GM18505 (cell line): ENCODE measurements at regions not wholly inside any gene's neighbourhood (a gene's known extent, or its start where the extent isn't known, plus 50 kb on each side); places are given as distances from the start of the nearest gene placed in this dataset.

Experiments
- ATAC-seq: cut with Tn5 transposase; IDR thresholded peaks from one replicate; pipeline ENCODE4 v1.9.1; 2021; ENCODE audit not compliant: unreplicated experiment
- POLR2A ChIP-seq: IDR thresholded peaks from 4 replicates; pipeline ENCODE4 v1.6.1; 2011; ENCODE audit warnings: borderline replicate concordance; ENCODE audit not compliant: insufficient read depth, insufficient read length; ENCODE audit errors: extremely low read depth

DNA sequence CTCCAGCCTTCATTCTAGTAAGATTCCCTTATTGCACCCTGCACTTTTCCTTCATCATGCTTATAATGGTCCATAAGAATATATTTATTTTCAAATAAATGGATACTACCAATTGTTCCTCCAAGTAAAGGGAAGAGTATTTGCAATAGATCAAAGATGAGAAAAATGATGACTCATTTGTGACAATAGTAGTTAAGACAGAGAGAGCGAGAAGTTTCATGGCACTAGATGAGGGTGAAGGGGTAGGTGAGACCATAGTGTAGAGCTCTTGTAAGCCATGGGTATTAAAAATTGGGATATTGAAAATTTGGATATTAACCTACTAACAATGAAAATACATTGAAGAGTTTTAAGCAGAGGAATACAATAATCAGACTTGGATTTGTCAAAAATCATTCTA lies 404.6 kb downstream of the EFNA5 start:
- TF ChIP-seq POLR2A = no peak
- ATAC-seq = no peak

- ATAC-seq = no peak
- TF ChIP-seq POLR2A = no peak
These were observed 405.5 kb downstream of the EFNA5 start for GRCh38 chr5:107265193-107265592.

- no peak for TF ChIP-seq POLR2A
- ATAC-seq = peak; percentile 91
These were observed 407.2 kb downstream of the EFNA5 start for GRCh38 chr5:107263387-107264018.

DNA sequence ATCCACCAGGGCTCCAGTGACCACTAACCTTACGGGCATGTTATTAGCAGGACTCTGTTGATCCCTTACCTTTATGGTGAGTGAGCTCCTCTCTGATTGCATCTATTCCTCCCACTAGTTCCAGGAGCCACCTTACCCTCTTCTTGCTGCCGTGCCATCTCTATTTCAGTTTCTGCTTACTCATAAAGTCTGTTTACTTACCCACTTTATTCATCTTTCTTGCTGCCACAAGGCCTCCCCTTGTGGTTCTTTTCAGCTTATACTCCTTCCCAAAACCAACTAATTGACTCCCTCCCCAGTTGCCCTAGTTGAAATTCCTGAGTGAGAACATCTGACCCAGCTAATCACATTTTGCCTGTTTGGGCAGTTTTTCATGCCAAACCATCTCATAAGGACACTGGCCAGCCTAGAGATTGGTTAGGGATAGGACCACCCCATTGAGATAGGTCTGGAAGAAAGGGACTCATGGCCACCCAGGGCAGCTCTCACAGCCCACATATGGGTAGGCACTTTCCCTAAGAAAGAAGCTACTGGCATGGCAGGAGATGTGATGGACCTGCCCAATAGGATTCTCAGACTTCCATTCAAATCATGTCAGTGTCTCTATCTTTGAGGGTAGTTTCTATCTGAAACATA lies 412.7 kb downstream of the EFNA5 start:
- TF ChIP-seq POLR2A = no peak
- peak; percentile 66 for ATAC-seq

DNA sequence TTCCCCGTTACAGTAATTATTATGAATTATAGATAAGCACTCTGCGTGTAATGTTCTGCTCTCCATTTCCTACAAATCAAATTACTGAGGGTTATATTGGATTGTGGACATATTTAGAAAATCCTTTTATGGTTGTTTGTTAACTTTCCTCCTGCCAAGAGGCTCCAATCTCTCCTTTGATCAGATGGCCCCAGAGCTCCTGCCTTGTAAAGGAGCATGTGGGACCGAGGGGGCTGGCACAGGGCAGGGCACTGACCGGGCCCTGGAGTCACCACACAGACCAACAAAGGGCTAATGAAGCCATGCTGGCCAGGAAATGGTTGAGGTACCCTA lies 415.9 kb downstream of the EFNA5 start:
- no peak for TF ChIP-seq POLR2A
- no peak for ATAC-seq

DNA sequence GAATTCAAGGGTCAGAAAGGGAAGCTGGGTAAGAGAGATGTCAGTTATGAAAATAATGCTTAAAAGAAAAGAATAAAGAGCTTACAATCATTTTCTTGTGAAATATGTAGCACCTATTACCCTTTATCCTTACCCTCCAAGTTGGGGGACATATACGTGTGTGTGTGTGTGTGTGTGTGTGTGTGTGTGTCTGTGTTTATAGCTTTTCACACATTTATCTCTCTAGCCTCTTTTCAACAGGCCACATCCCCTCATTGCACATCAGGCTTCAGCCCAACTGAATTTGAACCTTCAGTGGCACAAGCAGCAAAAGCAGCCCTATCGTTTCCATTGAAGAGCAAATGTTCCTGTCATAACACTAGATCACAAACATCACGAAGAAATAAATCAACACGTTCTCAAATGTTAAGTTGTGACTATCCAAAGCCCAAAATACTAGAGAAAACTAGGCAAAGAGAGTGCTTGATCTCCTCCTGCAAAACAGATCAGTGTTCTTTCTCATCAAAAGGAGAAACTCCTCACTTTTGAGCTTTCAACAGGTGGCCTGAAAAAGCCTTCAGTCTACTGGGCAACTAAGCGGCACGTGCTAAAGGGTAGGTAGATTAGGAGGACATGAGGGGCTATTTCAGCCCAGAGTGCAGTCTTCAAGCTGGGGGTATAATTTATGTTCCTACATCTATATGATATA lies 416.4 kb downstream of the EFNA5 start:
- TF ChIP-seq POLR2A = no peak

GRCh38 chr5:107253246-107253645 lies 417.5 kb downstream of the EFNA5 start:
- TF ChIP-seq POLR2A = no peak
- ATAC-seq = no peak

More for the DNA sequence above, 416.4 kb downstream of the EFNA5 start:
- no peak for ATAC-seq

DNA sequence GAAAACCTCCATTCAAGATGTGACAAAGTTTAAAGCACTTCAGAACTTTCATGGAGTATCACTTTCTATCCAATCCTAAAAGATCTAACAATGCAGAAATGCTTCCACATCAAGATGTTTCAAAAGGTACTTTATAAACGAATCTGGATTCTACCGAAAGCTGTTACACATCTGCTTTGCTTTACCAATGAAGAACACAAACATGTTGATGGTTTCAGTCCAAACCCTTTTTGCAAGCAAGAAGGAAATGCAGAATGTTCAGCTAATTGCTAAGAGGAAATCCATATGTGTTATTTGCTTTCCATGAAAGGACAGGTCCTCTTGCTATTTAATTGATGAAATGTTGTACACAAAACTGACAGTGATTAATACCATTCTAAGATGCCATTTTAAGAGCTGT lies 419.6 kb downstream of the EFNA5 start:
- ATAC-seq = no peak
- no peak for TF ChIP-seq POLR2A

- ATAC-seq = no peak
- TF ChIP-seq POLR2A = no peak
These were observed 422.6 kb downstream of the EFNA5 start for GRCh38 chr5:107248066-107248695.

DNA sequence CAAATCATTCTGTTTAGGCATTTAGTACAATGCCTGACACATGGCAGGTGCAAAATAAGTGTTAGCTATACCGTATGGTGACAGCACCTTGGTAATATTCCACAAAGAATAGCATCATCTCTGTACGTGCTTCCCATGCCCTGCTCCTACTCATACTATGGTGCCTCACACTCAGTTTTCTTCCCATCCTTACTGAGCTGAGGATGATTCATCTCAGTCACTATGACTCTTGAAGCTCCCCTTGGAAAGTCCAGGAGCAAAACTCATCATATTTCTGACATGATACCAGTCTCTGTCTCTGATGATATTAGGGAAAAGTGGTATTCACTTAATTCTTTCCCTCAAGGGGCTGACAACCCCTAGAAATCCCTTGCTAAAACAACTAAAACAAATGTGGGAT lies 423.3 kb downstream of the EFNA5 start:
- no peak for ATAC-seq
- TF ChIP-seq POLR2A = no peak

GRCh38 chr5:107243220-107243579 lies 427.5 kb downstream of the EFNA5 start:
- no peak for TF ChIP-seq POLR2A
- no peak for ATAC-seq

- ATAC-seq = no peak
- TF ChIP-seq POLR2A = no peak
These were observed 428.1 kb downstream of the EFNA5 start for GRCh38 chr5:107242411-107243219.

DNA sequence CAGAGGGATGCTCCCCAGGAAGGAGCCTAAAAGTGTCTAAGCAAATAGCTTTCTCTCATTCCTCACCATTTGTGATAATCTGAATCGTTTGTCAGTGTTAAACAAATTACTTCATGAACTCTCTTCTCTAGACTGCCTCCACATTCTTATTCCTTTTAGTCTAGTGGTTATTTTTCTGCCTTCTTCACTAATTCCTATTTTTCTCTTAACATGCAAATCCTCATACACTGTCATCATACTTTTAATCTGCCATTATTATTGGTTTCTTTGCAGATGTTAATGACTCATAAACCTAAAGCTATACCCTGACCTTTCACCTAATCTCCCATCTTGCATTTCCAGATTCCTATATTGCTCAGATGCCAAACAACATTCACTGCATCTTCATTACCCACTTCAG lies 428.9 kb downstream of the EFNA5 start:
- TF ChIP-seq POLR2A = no peak
- ATAC-seq = no peak

DNA sequence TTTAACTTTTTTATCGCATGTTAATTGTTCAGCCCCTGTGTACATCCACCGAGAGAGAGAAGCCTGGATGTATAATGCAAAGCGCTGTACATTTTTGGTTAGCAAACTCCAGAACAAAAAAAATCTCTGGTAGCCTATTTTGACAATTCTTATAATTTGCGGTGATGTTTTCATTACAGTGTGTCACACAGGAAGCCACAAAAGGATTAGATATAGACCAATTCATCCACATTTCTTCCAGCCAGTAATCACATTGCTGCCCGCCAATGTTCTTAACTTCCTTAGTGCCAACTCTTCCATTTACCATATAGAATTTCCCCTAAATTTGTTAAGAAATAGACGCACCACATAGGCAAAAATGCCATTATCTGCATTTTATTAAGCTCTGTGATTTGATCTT lies 435.6 kb downstream of the EFNA5 start:
- no peak for ATAC-seq
- no peak for TF ChIP-seq POLR2A

- no peak for TF ChIP-seq POLR2A
- ATAC-seq = no peak
These were observed 437.9 kb downstream of the EFNA5 start for GRCh38 chr5:107232788-107233187.
